K562 (cell line): ENCODE measurements at regions not wholly inside any gene's neighbourhood (a gene's known extent, or its start where the extent isn't known, plus 50 kb on each side); places are given as distances from the start of the nearest gene placed in this dataset.

Experiments used
- ATAC-seq: fragments of 200-7000 bp; cut with Tn5 transposase; 3 replicates; pipeline ENCODE4 v1.9.1; 2020; ENCODE audit warnings: moderate library complexity
- BruUV-seq: library from RNA; stranded (reverse); fragments of 400-500 nt; replicated peaks from 2 replicates; lab custom pipeline; 2021; lab: Mats Ljungman, UMichigan
- CTCF ChIA-PET: fragments of 300-600 bp; formaldehyde crosslinking; extraction: SDS; loops from one replicate; lab custom pipeline; 2021; ENCODE audit warnings: low intra/inter-chr PET ratio; lab: Yijun Ruan, JAX
- POLR2A ChIA-PET: fragments of 300-600, 350-650 bp; sonication (Branson Sonifier 250); formaldehyde crosslinking; extraction: SDS; loops from one replicate; lab custom pipeline; 2021; ENCODE audit warnings: antibody characterized with exemption, inconsistent platforms; lab: Yijun Ruan, JAX
- DNase-seq, 4 experiments: peaks; one replicate each; pipeline versions ENCODE4 v3.0.0 to v3.0.0-alpha.2; 2011 to 2018; ENCODE audit warnings: low spot score in 3 of 4, mixed read lengths in 3 of 4; ENCODE audit errors: extremely low read depth in 1 of 4
- FAIRE-seq: peaks from 2 replicates; lab custom pipeline; 2011; peaks lifted over from hg19 to GRCh38; lab: Jason Lieb, UNC
- H2AFZ ChIP-seq: 2 replicates; pipeline ENCODE4 v1.6.0; 2011; ENCODE audit warnings: low read depth, low read length, control low read depth, inconsistent platforms
- H3K27ac ChIP-seq: fragments of 200-600 bp; 3 replicates; pipeline ENCODE4 v1.8.0; 2011; ENCODE audit warnings: low read depth, mild to moderate bottlenecking, control low read depth, inconsistent platforms, low read length, moderate library complexity, mixed read lengths; ENCODE audit errors: extremely low read depth
- H3K27me3 ChIP-seq, 2 experiments: fragments of 300-600 bp in 1 of 2; 2 replicates in 1 of 2; 3 replicates in 1 of 2; pipeline versions ENCODE4 v1.6.0 to v1.8.0; 2011; ENCODE audit warnings: inconsistent platforms in 2 of 2, low read length in 2 of 2, mild to moderate bottlenecking in 1 of 2, mixed read lengths in 1 of 2, moderate library complexity in 1 of 2; ENCODE audit not compliant: control insufficient read depth in 2 of 2, insufficient read depth in 2 of 2
- H3K36me3 ChIP-seq: fragments of 300-600 bp; 3 replicates; pipeline ENCODE4 v1.8.0; 2011; ENCODE audit warnings: mild to moderate bottlenecking, low read length, inconsistent platforms; ENCODE audit not compliant: control insufficient read depth, insufficient read depth
- H3K4me1 ChIP-seq, 2 experiments: fragments of 200-600 bp in 1 of 2; replicated peaks in 1 of 2; 2 replicates in 1 of 2; 3 replicates in 1 of 2; pipeline versions ENCODE4 v1.5.1 to v1.8.0; 2011; ENCODE audit warnings: inconsistent platforms in 2 of 2, low read length in 2 of 2, mild to moderate bottlenecking in 1 of 2, mixed read lengths in 1 of 2, moderate library complexity in 1 of 2; ENCODE audit not compliant: control insufficient read depth in 2 of 2, insufficient read depth in 2 of 2
- H3K4me2 ChIP-seq: 2 replicates; pipeline ENCODE4 v1.6.1; 2011; ENCODE audit warnings: low read length, control low read depth, inconsistent platforms, mixed read lengths; ENCODE audit not compliant: insufficient read depth
- H3K4me3 ChIP-seq: fragments of 200-600 bp; sonication (generic), shearing (Covaris generic); 2 replicates; pipeline ENCODE4 v1.5.1; 2016; ENCODE audit warnings: control low read depth, inconsistent platforms
- H3K79me2 ChIP-seq: fragments of 200-600 bp; 3 replicates; pipeline ENCODE4 v1.8.0; 2011; ENCODE audit warnings: low read length, inconsistent platforms; ENCODE audit not compliant: control insufficient read depth, insufficient read depth
- H3K9ac ChIP-seq, 2 experiments: 2 replicates each; pipeline versions ENCODE4 v1.6.0 to v1.6.1; 2011; ENCODE audit warnings: low read depth in 2 of 2, low read length in 2 of 2, control low read depth in 1 of 2, inconsistent platforms in 1 of 2, mild to moderate bottlenecking in 1 of 2, mixed read lengths in 1 of 2; ENCODE audit not compliant: insufficient read depth in 1 of 2
- H3K9me1 ChIP-seq: one replicate; pipeline ENCODE4 v1.6.0; 2011; ENCODE audit warnings: inconsistent platforms, mild to moderate bottlenecking, low read length, moderate library complexity; ENCODE audit not compliant: control insufficient read depth, insufficient read depth
- H3K9me3 ChIP-seq: replicated peaks from 2 replicates; pipeline ENCODE4 v1.5.1; 2011; ENCODE audit warnings: low read depth, low read length, inconsistent platforms; ENCODE audit not compliant: control insufficient read depth, insufficient read depth
- H4K20me1 ChIP-seq: replicated peaks from 2 replicates; pipeline ENCODE4 v1.6.1; 2011; ENCODE audit warnings: low read length, inconsistent platforms, mixed read lengths; ENCODE audit not compliant: control insufficient read depth, insufficient read depth
- CEBPB ChIP-seq: fragments of 450-650 bp; IDR thresholded peaks from 2 replicates; pipeline ENCODE4 v1.6.1; 2016; ENCODE audit warnings: missing genetic modification characterization, missing compliant biosample characterization
- FUS ChIP-seq: fragments of 200-400 bp; formaldehyde crosslinking; optimal IDR thresholded peaks from 2 replicates; pipeline ENCODE3; 2017; ENCODE audit warnings: low read depth, low read length
- KAT2B ChIP-seq: IDR thresholded peaks from one replicate; pipeline ENCODE4 v1.6.1; 2012; ENCODE audit warnings: low read depth, mild to moderate bottlenecking, control low read depth, inconsistent platforms, low read length, moderate library complexity
- KDM2B ChIP-seq: fragments of 250-450 bp; sonication (Bioruptor Pico); IDR thresholded peaks from 2 replicates; pipeline ENCODE4 v1.8.0; 2021; ENCODE audit warnings: mild to moderate bottlenecking, moderate library complexity
- NCOA4 ChIP-seq: fragments of 450-650 bp; IDR thresholded peaks from 2 replicates; pipeline ENCODE4 v1.6.1; 2018; ENCODE audit warnings: mild to moderate bottlenecking; ENCODE audit not compliant: partially characterized antibody
- NFE2L1 ChIP-seq: fragments of 450-650 bp; IDR thresholded peaks from 2 replicates; pipeline ENCODE4 v1.6.1; 2016; ENCODE audit warnings: missing genetic modification characterization, low read depth, mild to moderate bottlenecking, missing compliant biosample characterization, moderate library complexity, borderline replicate concordance
- NFRKB ChIP-seq: fragments of 450-650 bp; IDR thresholded peaks from 2 replicates; pipeline ENCODE4 v1.6.1; 2016; ENCODE audit warnings: low read depth
- TAL1 ChIP-seq: fragments of 450-650 bp; IDR thresholded peaks from 2 replicates; pipeline ENCODE4 v1.6.1; 2016; ENCODE audit warnings: mild to moderate bottlenecking
- TFAM ChIP-seq: fragments of 250-450 bp; sonication (Bioruptor Pico); conservative IDR thresholded peaks from 2 replicates; pipeline ENCODE4 v1.5.0; 2021; ENCODE audit warnings: mild to moderate bottlenecking, moderate library complexity
- WHSC1 ChIP-seq: IDR thresholded peaks from one replicate; pipeline ENCODE4 v1.6.1; 2012; ENCODE audit warnings: low read length, control low read depth, inconsistent platforms
- ZNF79 ChIP-seq: fragments of 250-450 bp; sonication (Bioruptor Pico); IDR thresholded peaks from 2 replicates; pipeline ENCODE4 v1.4.0; 2020; ENCODE audit warnings: low read depth, mild to moderate bottlenecking, moderate library complexity
- whole genome bisulfite sequencing: fragments of 100-300 bp; shearing (Covaris generic); methylation state at CpG from one replicate; pipeline ENCODE4 v1.1.6; 2016; ENCODE audit warnings: low coverage, mixed read lengths; ENCODE audit not compliant: insufficient coverage; ENCODE audit errors: missing lambda C conversion rate; 5-methylcytosine and 5-hydroxymethylcytosine counted together
- in situ Hi-C: fragments of 300-500 bp; cut with MboI; formaldehyde crosslinking; loops from 4 replicates; pipeline ENCODE4 v1.15.0; 2018; ENCODE audit warnings: inconsistent platforms, mixed read lengths
- intact Hi-C: fragments of 100-400 bp; cut with micrococcal nuclease; formaldehyde crosslinking; loops from 2 replicates; pipeline ENCODE4 v1.14.2; 2022
- TF ChIP-seq, protein P1 (sequence below): fragments of 250-450 bp; sonication (Bioruptor Pico); IDR thresholded peaks from 2 replicates; pipeline ENCODE4 v1.4.0; 2020; ENCODE audit warnings: mild to moderate bottlenecking, moderate library complexity

DNA sequence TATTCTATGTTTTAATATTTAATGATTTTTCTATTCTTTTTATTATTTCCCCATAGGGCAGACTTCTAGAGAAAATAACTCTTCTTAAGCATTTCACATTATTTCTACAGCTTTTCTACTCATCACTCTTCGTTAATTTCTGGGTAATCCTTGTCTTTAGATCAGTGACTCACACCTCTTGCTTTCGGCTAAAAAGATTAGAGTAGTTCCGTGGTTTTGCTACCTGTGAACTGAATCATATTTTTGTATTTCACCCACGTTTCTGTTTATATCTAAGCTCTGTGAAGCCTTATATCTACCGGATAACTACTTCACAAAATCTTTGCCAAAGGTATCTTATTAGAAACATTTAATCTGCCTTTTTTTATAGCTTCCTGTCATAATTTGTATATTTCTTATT, 685.5 kb upstream of the FSHR start:
- no peak overlapping the region for H2AFZ ChIP-seq
- no peaks in the 10 kb centered on the region for H3K4me1 ChIP-seq
- BruUV-seq = no TSS peak
- FAIRE-seq = no peak
- no peak overlapping the region for H3K27ac ChIP-seq
- H3K36me3 ChIP-seq = no peaks in the 10 kb centered on the region
- 2% methylated on average over 5 of the region's 5 CpGs for whole genome bisulfite sequencing
- in situ Hi-C loops = no loop called here
- no peaks in the 10 kb centered on the region for H3K27me3 ChIP-seq
- H3K9me1 ChIP-seq = no peaks in the 10 kb centered on the region
- no peaks in the 10 kb centered on the region for H3K79me2 ChIP-seq
- CTCF ChIA-PET = no interaction called here
- POLR2A ChIA-PET = no interaction called here
- intact Hi-C loops = no loop called here
- H4K20me1 ChIP-seq = no peaks in the 10 kb centered on the region
- ATAC-seq = no peak
- TF ChIP-seq CEBPB (tag) (no peak), TFAM (CRISPR knock-in tag) (no peak), NFE2L1 (no peak), KAT2B (no peak), FUS (no peak), NCOA4 (no peak), TAL1 (no peak), WHSC1 (no peak), KDM2B (no peak), ZNF79 (no peak), NFRKB (no peak)
- TF ChIP-seq, protein P1, sequence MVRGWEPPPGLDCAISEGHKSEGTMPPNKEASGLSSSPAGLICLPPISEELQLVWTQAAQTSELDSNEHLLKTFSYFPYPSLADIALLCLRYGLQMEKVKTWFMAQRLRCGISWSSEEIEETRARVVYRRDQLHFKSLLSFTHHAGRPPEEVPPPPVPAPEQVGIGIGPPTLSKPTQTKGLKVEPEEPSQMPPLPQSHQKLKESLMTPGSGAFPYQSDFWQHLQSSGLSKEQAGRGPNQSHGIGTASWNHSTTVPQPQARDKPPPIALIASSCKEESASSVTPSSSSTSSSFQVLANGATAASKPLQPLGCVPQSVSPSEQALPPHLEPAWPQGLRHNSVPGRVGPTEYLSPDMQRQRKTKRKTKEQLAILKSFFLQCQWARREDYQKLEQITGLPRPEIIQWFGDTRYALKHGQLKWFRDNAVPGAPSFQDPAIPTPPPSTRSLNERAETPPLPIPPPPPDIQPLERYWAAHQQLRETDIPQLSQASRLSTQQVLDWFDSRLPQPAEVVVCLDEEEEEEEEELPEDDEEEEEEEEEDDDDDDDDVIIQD (CRISPR knock-in tag) = no peak
- TF ChIP-seq, all 486 proteins: peak for 0
- H3K9me3 ChIP-seq = no peaks in the 10 kb centered on the region
- no peak overlapping the region for H3K4me2 ChIP-seq
- no peak overlapping the region for H3K9ac ChIP-seq
- DNase-seq = no peak
- no peak overlapping the region for H3K4me3 ChIP-seq
